ENCODE measurements at regions not wholly inside any gene's neighbourhood (a gene's known extent, or its start where the extent isn't known, plus 50 kb on each side); places are given as distances from the start of the nearest gene placed in this dataset.

DNA sequence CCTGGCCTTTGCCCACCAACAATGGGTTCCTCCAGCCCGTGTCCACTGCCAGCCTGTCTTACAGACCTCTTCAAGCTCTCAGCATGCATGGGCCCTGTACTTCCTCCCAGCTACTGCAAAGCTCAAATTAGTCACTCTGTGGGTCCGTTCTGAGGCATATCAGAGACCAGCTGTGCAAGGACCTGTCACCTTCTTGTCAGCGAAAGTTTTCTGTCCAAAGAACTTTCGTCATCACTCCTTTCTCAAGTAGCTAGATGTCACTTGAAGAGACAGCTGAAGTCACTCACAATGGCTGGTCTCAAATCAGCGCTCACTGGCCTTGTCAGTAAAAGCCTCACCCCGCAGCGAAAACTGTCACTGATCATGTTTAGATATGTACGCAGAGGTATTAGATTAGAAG is 91.4 kb upstream of the DYNLRB2 start:
- no peaks in the 10 kb centered on the region for H3K9me3 Mint-ChIP-seq
- no peak overlapping the region for H3K27ac Mint-ChIP-seq
- no peak for DNase-seq
- no peaks in the 10 kb centered on the region for H3K4me1 Mint-ChIP-seq
- H3K36me3 Mint-ChIP-seq: no peaks in the 10 kb centered on the region
- H3K27me3 Mint-ChIP-seq: peaks cover under 1% of the 10 kb centered on the region
- CTCF ChIA-PET: interaction anchor here (1.6 kb wide), 1 partner anchor 17 kb away, joined by 3 read pairs; no protein-coding TSS in a partner anchor
- H3K4me3 Mint-ChIP-seq: no peak overlapping the region

DNA sequence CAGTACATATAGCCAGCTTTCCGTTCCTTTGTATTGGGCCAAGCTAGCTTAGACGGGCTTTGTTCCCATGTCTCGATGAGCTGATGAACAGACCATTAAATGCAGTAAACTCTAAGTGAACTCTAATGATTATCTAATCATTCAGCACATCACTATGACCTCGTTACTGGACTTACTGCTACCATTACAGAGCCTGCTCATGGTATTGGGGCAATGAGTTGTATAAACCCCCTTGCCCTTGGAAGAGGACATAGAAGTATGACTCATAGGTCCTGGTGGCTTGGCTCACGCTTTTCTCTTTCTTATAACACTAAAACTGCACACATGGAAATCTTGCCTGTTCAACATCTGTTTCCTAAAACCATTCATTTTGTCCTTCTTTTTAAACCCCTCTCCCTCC is 93.6 kb upstream of the DYNLRB2 start:
- DNase-seq: no peak
- Mint-ChIP-seq H3K9me3 (no peaks in the 10 kb centered on the region), H3K27me3 (peaks cover 4% of the 10 kb centered on the region), H3K4me1 (no peaks in the 10 kb centered on the region), H3K36me3 (no peaks in the 10 kb centered on the region), H3K27ac (no peak overlapping the region), H3K4me3 (no peak overlapping the region)
- CTCF ChIA-PET: no interaction called here

DNA sequence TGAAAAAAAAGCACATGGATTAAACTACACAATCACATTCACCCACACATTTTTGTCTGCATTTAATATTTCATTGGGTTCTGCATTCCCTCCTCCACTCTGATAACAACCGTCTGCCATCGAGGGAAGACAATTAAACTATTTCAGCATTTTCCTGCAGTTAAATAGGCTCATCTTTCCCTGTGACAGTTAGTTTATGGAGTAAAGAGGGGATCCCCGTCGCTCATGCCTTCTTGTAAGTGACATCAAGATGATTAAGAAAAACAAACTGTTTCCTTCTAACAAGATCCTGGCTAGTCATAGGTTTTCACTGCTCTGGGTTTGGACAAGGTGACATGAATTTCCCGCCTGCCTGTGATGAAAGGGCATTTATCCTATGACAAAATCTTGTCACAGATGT is 98.0 kb upstream of the DYNLRB2 start:
- Mint-ChIP-seq H3K4me3 (no peak overlapping the region), H3K4me1 (no peaks in the 10 kb centered on the region), H3K9me3 (no peaks in the 10 kb centered on the region), H3K36me3 (no peaks in the 10 kb centered on the region), H3K27me3 (peaks cover 4% of the 10 kb centered on the region), H3K27ac (no peak overlapping the region)
- DNase-seq: no peak
- CTCF ChIA-PET: no interaction called here

DNA sequence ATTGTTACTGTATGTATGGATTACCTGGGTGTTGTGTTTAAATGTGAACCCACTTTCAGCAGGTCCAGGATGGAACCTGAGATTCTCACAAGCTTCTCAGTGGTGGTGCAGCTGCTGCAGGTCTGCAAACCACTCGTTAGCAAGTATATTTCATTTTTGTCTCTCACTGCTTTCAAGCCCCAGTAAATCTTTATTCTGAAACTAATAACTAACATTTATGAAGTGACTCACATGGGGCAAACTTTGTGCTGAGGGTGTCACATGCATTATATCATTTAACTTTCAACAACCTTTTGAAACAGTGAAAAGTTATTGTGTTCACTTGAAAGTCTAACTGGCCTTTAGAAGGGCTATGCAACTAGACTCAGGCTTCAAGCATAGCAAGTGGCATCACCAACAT is 98.9 kb upstream of the DYNLRB2 start:
- CTCF ChIA-PET: no interaction called here
- DNase-seq: no peak
- no peak overlapping the region for H3K4me3 Mint-ChIP-seq
- no peaks in the 10 kb centered on the region for H3K9me3 Mint-ChIP-seq
- peaks cover 9% of the 10 kb centered on the region for H3K27me3 Mint-ChIP-seq
- H3K27ac Mint-ChIP-seq: no peak overlapping the region
- H3K4me1 Mint-ChIP-seq: no peaks in the 10 kb centered on the region
- no peaks in the 10 kb centered on the region for H3K36me3 Mint-ChIP-seq

DNA sequence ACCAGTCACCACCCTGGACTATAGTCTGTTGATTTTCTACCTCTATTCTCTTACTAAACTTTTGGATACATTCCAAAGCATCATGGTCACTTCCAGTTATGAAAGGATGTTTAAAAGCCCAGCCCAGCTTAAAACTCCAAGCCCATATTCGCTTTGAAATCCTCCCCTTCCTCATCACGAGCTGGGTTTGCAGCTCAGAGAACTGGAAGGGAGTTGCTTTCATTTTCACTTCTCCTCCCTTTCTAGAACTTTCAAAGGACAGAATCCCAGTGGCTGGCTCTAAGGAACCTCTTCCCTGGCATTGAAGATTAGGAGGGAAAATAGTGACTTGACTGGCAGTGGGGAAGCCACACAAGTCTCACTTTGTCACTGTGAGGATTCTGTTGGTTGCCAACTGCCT is 100.1 kb upstream of the DYNLRB2 start:
- CTCF ChIA-PET: no interaction called here
- no peak for DNase-seq
- H3K4me1 Mint-ChIP-seq: no peaks in the 10 kb centered on the region
- H3K27me3 Mint-ChIP-seq: peaks cover 9% of the 10 kb centered on the region
- no peaks in the 10 kb centered on the region for H3K9me3 Mint-ChIP-seq
- no peaks in the 10 kb centered on the region for H3K36me3 Mint-ChIP-seq
- H3K27ac Mint-ChIP-seq: no peak overlapping the region
- no peak overlapping the region for H3K4me3 Mint-ChIP-seq

DNA sequence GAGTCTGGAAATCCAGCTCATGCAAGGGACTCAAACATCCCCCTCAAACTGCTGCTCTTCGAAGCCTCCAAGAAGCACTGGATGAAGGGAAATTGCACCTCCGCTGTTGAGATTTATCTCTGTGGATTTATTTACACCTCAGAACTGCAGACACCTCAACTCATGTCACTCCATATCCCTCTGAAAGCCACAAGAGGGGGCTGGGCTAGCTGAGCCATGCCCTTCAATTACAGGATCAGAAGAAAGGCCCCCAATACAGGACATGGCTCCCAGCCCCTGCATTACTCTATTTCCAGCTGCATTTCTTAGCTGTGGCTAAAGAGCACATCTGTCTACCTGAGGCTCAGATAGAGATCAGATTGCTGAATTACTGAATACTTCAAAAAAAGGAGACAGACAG is 103.1 kb upstream of the DYNLRB2 start:
- no peak overlapping the region for H3K4me3 Mint-ChIP-seq
- H3K27ac Mint-ChIP-seq: no peak overlapping the region
- DNase-seq: no peak
- H3K4me1 Mint-ChIP-seq: no peaks in the 10 kb centered on the region
- H3K36me3 Mint-ChIP-seq: no peaks in the 10 kb centered on the region
- CTCF ChIA-PET: no interaction called here
- no peaks in the 10 kb centered on the region for H3K9me3 Mint-ChIP-seq
- peaks cover 5% of the 10 kb centered on the region for H3K27me3 Mint-ChIP-seq

DNA sequence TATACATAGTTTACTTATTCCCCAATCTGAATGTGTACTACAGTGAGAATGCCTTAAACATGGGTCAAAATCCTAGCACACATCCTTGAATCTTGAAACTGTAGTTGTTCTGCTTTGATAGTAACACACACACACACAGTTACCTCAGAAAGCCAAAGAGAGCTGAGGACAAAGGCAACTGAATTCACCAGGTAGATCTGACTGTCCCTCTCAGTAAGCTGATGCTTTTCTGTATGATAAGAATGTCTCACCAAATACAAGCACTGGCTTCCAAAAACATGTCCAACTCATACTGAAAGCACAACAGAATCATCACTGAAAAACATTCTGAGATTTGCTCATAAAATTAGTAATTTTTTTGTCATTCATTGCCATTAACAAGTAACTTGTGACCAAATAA is 104.3 kb upstream of the DYNLRB2 start:
- Mint-ChIP-seq H3K4me3 (no peak overlapping the region), H3K9me3 (no peaks in the 10 kb centered on the region), H3K4me1 (no peaks in the 10 kb centered on the region), H3K27me3 (peaks cover 7% of the 10 kb centered on the region), H3K27ac (no peak overlapping the region), H3K36me3 (no peaks in the 10 kb centered on the region)
- DNase-seq: no peak
- CTCF ChIA-PET: no interaction called here

DNA sequence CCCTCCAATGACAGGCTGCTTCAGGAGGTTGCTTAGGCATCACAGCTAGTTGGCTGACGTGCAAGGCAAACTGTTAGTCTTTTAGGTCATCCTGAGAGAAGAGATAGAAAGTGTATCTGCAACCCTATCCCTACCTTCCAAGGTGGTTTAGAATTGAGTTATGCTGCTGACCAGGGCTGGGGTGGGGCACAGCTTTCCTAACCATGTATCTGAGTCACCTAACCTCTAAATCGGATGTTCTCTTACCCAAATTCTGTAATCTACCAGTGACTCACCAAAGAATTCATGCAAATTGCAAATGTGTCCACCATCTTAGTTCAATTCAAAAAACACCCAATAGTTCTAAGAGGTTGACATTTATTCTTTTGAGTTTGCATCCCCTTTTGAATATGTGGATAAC is 107.2 kb upstream of the DYNLRB2 start:
- Mint-ChIP-seq H3K36me3 (no peaks in the 10 kb centered on the region), H3K27ac (no peak overlapping the region), H3K9me3 (no peaks in the 10 kb centered on the region), H3K4me3 (no peak overlapping the region), H3K27me3 (peaks cover 9% of the 10 kb centered on the region), H3K4me1 (no peaks in the 10 kb centered on the region)
- DNase-seq: no peak
- CTCF ChIA-PET: no interaction called here

DNA sequence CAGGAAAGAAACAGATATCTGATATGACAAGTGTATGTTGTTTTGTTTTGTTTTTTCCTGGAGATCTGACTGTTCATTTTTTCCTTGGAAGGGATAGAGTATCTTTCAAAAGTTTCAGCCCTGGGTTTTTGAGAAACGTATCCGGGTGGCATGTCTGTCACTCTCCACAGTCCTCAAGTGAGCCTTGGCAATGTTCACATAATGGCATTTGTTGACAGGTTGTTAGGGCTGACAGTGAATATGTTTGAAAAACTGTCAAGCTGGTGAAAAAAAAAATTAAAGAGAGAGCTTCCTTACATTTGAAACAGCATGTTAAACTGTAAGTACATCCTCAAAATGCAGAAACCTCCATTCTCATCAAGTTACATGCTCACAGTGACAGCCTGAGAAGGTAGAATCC is 113.0 kb upstream of the DYNLRB2 start:
- Mint-ChIP-seq H3K27ac (no peak overlapping the region), H3K4me1 (no peaks in the 10 kb centered on the region), H3K4me3 (no peak overlapping the region), H3K9me3 (no peaks in the 10 kb centered on the region), H3K36me3 (no peaks in the 10 kb centered on the region), H3K27me3 (peaks cover 4% of the 10 kb centered on the region)
- CTCF ChIA-PET: no interaction called here
- no peak for DNase-seq

DNA sequence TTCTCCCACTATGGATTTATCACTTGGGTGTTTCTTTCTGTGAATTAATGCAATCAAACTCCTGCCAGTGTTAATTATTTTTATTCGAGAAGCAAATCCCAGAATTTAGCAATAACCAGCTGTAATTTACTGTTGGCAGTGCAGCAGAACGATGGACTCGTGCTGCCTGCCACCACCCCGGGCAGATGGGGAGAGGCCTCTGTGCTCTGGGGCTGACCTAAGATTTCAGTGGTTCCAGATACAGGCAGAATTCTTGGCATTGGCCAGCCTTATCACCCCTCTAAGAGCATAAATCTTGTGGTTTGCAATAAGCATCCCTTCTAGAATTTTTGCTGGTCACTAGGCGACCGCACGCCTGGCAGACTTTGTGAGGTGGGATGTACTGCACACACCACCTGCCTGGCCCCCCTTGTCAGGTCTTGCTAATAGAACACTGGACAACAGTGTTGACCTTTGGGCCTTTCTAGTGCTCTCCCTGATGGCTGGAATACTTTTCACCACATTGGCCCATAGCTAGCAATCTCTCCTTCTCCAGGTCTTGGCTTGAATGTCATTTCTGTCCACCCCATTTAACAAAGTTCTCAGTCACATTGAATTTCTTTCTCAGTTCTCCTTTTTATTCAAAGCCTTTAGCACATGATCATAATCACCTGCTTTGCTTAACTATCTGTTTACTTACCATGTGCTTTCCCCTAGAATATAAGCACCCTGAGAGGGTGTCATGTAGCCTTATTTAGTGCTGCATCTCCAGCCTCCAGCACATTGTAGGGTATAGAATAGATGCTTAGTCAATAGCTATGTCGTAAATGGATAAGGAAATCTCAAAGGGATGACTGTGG is 122.1 kb upstream of the DYNLRB2 start:
- Mint-ChIP-seq H3K9me3 (no peaks in the 10 kb centered on the region), H3K27me3 (peaks cover 20% of the 10 kb centered on the region), H3K27ac (no peak overlapping the region), H3K4me3 (no peak overlapping the region), H3K4me1 (no peaks in the 10 kb centered on the region), H3K36me3 (no peaks in the 10 kb centered on the region)
- DNase-seq: no peak
- CTCF ChIA-PET: no interaction called here

DNA sequence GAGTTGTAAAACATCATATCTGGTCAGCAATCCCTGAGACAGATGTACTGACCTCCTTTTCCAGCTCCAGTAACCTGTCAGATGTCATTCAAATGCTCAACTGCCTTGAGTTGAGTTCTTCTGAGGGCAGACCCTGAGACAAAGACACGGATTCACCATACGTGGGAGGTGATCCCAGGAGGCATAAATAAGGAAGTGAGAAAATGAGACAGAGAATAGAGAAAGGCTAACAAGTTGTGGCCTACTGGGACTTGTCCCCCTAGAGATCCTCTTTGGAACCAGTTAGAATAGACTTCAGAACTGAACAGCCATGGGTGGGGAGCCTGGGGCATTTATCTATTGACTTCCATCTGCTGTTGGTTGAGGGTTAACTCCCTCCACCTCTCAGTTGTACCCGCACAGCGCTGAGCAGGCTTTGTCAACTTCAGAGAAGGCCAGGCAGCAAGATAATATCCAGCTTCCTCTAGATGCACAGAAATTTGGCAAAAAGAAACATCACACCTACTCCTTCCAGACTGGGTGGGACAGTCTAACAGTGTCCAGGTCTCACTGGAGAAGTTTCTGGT is 123.0 kb upstream of the DYNLRB2 start:
- Mint-ChIP-seq H3K27me3 (peaks cover 20% of the 10 kb centered on the region), H3K4me1 (no peaks in the 10 kb centered on the region), H3K36me3 (no peaks in the 10 kb centered on the region), H3K4me3 (no peak overlapping the region), H3K9me3 (no peaks in the 10 kb centered on the region), H3K27ac (no peak overlapping the region)
- CTCF ChIA-PET: no interaction called here
- no peak for DNase-seq

DNA sequence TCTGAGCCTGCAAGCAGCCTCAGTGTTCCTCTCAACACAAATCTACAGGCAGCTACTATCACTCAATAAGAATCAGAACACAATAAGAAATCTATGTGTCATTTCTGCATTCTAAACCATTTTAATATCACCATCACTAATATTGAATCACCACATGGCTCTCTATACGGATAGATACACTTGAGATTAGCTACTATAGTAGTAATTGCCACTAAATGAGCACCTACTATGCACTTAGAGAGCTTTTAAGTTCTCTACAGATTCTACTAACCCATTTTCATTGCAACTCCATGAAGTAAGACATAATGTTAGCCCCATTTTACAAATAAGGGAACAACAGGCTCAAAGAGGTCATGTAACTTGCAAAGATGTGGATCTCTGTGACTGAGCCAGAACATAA is 132.8 kb upstream of the DYNLRB2 start:
- Mint-ChIP-seq H3K9me3 (no peaks in the 10 kb centered on the region), H3K27me3 (peaks cover 6% of the 10 kb centered on the region), H3K27ac (no peak overlapping the region), H3K4me1 (no peaks in the 10 kb centered on the region), H3K4me3 (no peak overlapping the region), H3K36me3 (no peaks in the 10 kb centered on the region)
- DNase-seq: no peak
- CTCF ChIA-PET: interaction anchor here (1.3 kb wide), 1 partner anchor 9 kb away, joined by 3 read pairs; no protein-coding TSS in a partner anchor

DNA sequence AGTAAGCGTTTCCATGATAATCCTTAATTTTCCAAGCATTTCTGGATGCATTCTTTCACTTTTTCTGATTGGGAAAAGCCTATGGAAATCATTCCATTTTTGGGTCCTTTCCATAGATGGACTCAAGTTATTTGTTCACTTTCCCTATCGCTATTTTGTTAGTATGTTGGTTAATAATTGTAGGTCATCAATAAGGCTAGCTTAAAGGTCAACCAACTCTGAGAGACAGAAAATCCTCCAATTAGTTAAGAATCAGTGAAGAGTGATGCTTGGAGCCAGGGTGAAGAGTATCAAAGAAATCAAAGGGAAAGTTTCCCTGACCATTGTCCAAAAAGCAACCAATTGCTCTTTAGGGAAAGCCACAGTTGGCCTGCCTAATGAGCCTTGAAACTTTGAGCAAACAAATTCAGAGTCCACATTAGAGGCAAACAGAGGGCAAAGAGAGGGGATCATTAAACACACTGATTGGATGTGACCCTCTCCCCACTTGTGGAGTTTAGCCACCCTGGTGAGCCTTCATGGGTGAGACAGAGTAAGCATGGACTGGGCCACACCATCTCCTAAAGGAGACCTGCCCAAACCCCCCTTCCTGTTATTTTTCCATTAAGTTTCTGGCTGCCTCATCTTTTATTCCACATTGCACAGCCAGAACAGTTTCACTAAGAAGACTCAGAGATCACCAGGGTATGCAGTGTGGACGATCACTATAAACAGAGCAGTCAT is 133.4 kb upstream of the DYNLRB2 start:
- Mint-ChIP-seq H3K27me3 (peaks cover 6% of the 10 kb centered on the region), H3K27ac (no peak overlapping the region), H3K36me3 (no peaks in the 10 kb centered on the region), H3K9me3 (no peaks in the 10 kb centered on the region), H3K4me3 (no peak overlapping the region), H3K4me1 (no peaks in the 10 kb centered on the region)
- CTCF ChIA-PET: interaction anchor here (1.3 kb wide), 1 partner anchor 9 kb away, joined by 3 read pairs; no protein-coding TSS in a partner anchor
- DNase-seq: no peak

DNA sequence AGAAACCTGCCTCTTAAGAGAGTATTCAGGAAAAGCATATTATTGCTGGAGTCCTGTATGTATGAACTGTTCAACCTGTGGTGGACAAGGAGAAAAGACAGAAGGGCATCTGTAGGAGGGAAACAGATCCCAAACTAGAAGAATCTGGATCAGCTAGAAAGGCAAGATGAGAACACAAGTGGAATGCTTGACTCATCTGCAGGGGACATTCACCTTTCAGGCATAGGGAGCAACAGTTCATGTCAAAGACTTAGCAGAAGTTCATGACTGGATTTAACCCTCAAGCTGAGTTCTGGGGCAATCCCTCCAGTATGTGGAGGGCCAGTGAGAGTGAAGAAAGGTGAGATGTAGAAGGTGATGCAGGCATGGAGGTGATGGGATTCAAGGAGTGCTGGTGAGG is 135.9 kb upstream of the DYNLRB2 start:
- Mint-ChIP-seq H3K4me3 (no peak overlapping the region), H3K36me3 (no peaks in the 10 kb centered on the region), H3K9me3 (no peaks in the 10 kb centered on the region), H3K27ac (no peak overlapping the region), H3K4me1 (no peaks in the 10 kb centered on the region), H3K27me3 (peaks cover 6% of the 10 kb centered on the region)
- DNase-seq: no peak
- CTCF ChIA-PET: no interaction called here

DNA sequence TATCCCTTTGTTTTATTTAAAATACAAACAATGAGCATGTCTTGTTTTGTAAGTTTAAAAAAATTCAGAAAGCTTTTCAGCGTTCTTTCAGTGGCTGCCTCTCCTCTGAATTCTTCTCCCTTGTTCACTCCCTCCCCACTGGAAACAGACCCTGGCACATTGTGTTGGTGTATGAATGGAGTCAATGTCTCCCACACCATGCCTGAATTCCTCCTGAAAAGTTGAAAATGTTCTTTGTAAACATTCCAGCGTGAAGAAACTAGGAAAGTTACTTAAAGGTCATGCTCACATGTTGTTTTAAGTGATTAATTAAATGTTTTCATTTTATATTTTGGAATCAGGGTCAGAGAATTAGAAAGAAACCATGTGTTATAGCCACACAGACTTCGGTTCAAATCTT is 136.9 kb upstream of the DYNLRB2 start:
- no peaks in the 10 kb centered on the region for H3K4me1 Mint-ChIP-seq
- H3K27me3 Mint-ChIP-seq: peaks cover 6% of the 10 kb centered on the region
- no peaks in the 10 kb centered on the region for H3K9me3 Mint-ChIP-seq
- DNase-seq: no peak
- H3K4me3 Mint-ChIP-seq: no peak overlapping the region
- H3K27ac Mint-ChIP-seq: no peak overlapping the region
- CTCF ChIA-PET: interaction anchor here (1.2 kb wide), 1 partner anchor 12 kb away, joined by 3 read pairs; no protein-coding TSS in a partner anchor
- no peaks in the 10 kb centered on the region for H3K36me3 Mint-ChIP-seq

Measured in activated naive CD4-positive, alpha-beta T cell treated with anti-CD3 and anti-CD28 coated beads, Interleukin-2, amount 10 ng/mL, durations not matched to agents 7 days and 5 days (primary cell).